ENCODE measurements at regions not wholly inside any gene's neighbourhood (a gene's known extent, or its start where the extent isn't known, plus 50 kb on each side); places are given as distances from the start of the nearest gene placed in this dataset.
"Not testable (repeated sequence)": the region's sequence is repeated elsewhere in the genome, so short reads cannot be mapped to it uniquely, and the experiment has no call there.

GRCh38 chr13:62747629-62748028, 1332.0 kb upstream of the PCDH20 start:
- no peaks in the 10 kb centered on the region for H3K4me1 ChIP-seq
- no peaks in the 10 kb centered on the region for H3K9me3 ChIP-seq
- in situ Hi-C loops (cut with MboI; ENCODE audit: low sequenced_read_pairs in 4 of 4), result no loop called here
- TF ChIP-seq CTCF (IDR thresholded peaks at IDR 0.05 in 4 of 5, conservative IDR thresholded peaks at IDR 0.05 in 1 of 5) (no peak), POLR2A (IDR thresholded peaks at IDR 0.05) (no peak)
- no peak overlapping the region for H3K4me3 ChIP-seq
- no peaks in the 10 kb centered on the region for H3K36me3 ChIP-seq
- DNase-seq, result no peak
- intact Hi-C loops (cut with DNase I; ENCODE audit: low total_unique reads), result no loop called here
- H3K27me3 ChIP-seq, result no peaks in the 10 kb centered on the region
- no peak overlapping the region for H3K27ac ChIP-seq
- ATAC-seq, result no peak

- in situ Hi-C loops (cut with MboI; ENCODE audit: low sequenced_read_pairs in 4 of 4) (no loop called here), intact Hi-C loops (cut with DNase I; ENCODE audit: low total_unique reads) (no loop called here)
- Histone ChIP-seq H3K27ac (no peak overlapping the region), H3K36me3 (no peaks in the 10 kb centered on the region), H3K4me3 (no peak overlapping the region), H3K27me3 (no peaks in the 10 kb centered on the region), H3K4me1 (no peaks in the 10 kb centered on the region), H3K9me3 (no peaks in the 10 kb centered on the region)
- ATAC-seq (no peak), DNase-seq (no peak)
- TF ChIP-seq POLR2A (IDR thresholded peaks at IDR 0.05), result no peak
- TF ChIP-seq CTCF (IDR thresholded peaks at IDR 0.05 in 4 of 5, conservative IDR thresholded peaks at IDR 0.05 in 1 of 5), result no peak
These were observed 1331.5 kb upstream of the PCDH20 start for GRCh38 chr13:62747152-62747551.

- H3K27ac ChIP-seq; H3K9me3 ChIP-seq; H3K36me3 ChIP-seq; H3K4me3 ChIP-seq; in situ Hi-C loops (cut with MboI; ENCODE audit: low sequenced_read_pairs in 4 of 4); DNase-seq; H3K27me3 ChIP-seq; intact Hi-C loops (cut with DNase I; ENCODE audit: low total_unique reads); H3K4me1 ChIP-seq; ATAC-seq: not testable (repeated sequence)
These were observed 1314.1 kb upstream of the PCDH20 start for GRCh38 chr13:62729746-62730145.

- DNase-seq, result no peak
- ATAC-seq, result no peak
- Histone ChIP-seq H3K27ac (no peak overlapping the region), H3K4me3 (no peak overlapping the region), H3K4me1 (no peaks in the 10 kb centered on the region), H3K9me3 (no peaks in the 10 kb centered on the region), H3K27me3 (no peaks in the 10 kb centered on the region), H3K36me3 (no peaks in the 10 kb centered on the region)
- in situ Hi-C loops (cut with MboI; ENCODE audit: low sequenced_read_pairs in 4 of 4) (no loop called here), intact Hi-C loops (cut with DNase I; ENCODE audit: low total_unique reads) (no loop called here)
- no peak for TF ChIP-seq CTCF (IDR thresholded peaks at IDR 0.05 in 4 of 5, conservative IDR thresholded peaks at IDR 0.05 in 1 of 5)
- no peak for TF ChIP-seq POLR2A (IDR thresholded peaks at IDR 0.05)
These were observed 1306.2 kb upstream of the PCDH20 start for GRCh38 chr13:62721893-62722292.

GRCh38 chr13:62711948-62712347, 1296.3 kb upstream of the PCDH20 start:
- ATAC-seq; H3K27ac ChIP-seq; intact Hi-C loops (cut with DNase I; ENCODE audit: low total_unique reads); H3K27me3 ChIP-seq; H3K4me1 ChIP-seq; H3K4me3 ChIP-seq; DNase-seq; H3K9me3 ChIP-seq; H3K36me3 ChIP-seq; in situ Hi-C loops (cut with MboI; ENCODE audit: low sequenced_read_pairs in 4 of 4): not testable (repeated sequence)

GRCh38 chr13:62710787-62711186, 1295.1 kb upstream of the PCDH20 start:
- in situ Hi-C loops (cut with MboI; ENCODE audit: low sequenced_read_pairs in 4 of 4), result no loop called here
- intact Hi-C loops (cut with DNase I; ENCODE audit: low total_unique reads), result no loop called here
- no peak for TF ChIP-seq POLR2A (IDR thresholded peaks at IDR 0.05)
- H3K9me3 ChIP-seq, result no peaks in the 10 kb centered on the region
- DNase-seq (no peak), ATAC-seq (no peak)
- no peak overlapping the region for H3K27ac ChIP-seq
- no peak overlapping the region for H3K4me3 ChIP-seq
- no peaks in the 10 kb centered on the region for H3K27me3 ChIP-seq
- H3K36me3 ChIP-seq, result no peaks in the 10 kb centered on the region
- H3K4me1 ChIP-seq, result no peaks in the 10 kb centered on the region

All from gastrocnemius medialis (tissue), 4 donors.